Right ventricle myocardium inferior (tissue), 1 donor: ENCODE measurements at regions not wholly inside any gene's neighbourhood (a gene's known extent, or its start where the extent isn't known, plus 50 kb on each side); places are given as distances from the start of the nearest gene placed in this dataset.

Source experiments
- ATAC-seq: fragments of 200-7000 bp; cut with Tn5 transposase; one replicate; pipeline ENCODE4 v1.9.1; 2020; ENCODE audit warnings: mild to moderate bottlenecking, moderate library complexity
- DNase-seq: peaks from one replicate; pipeline ENCODE4 v3.0.0; 2021; ENCODE audit errors: missing footprints
- intact Hi-C: fragments of 100-400 bp; cut with DNase I; formaldehyde crosslinking; loops from one replicate; pipeline ENCODE4 v1.11.0; 2022
- donor health status: DM: no; HTN: yes; CAD: no; lungs with severe emphysema.

DNA sequence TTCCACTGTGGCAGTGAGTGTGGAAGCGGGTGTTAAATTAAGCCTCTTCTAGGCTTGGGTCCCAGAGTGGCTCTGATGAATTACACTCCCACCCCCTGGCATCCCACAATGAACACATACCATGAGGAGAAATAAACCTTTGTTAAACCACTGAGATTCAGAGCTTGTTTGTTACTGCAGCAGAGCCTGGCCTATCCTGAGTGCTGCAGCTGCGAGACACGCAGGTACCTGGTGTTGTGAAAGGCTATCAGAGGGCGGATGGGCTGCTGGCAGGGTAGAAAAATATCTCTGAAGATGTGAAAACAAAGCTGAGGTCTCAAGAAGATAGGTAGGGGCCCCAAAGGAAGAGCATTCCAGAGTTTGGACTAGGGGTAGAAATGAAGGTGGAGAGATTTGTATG lies 138.4 kb upstream of the STX18 start:
- DNase-seq, result no peak
- no peak for ATAC-seq
- intact Hi-C loops, result no loop called here

DNA sequence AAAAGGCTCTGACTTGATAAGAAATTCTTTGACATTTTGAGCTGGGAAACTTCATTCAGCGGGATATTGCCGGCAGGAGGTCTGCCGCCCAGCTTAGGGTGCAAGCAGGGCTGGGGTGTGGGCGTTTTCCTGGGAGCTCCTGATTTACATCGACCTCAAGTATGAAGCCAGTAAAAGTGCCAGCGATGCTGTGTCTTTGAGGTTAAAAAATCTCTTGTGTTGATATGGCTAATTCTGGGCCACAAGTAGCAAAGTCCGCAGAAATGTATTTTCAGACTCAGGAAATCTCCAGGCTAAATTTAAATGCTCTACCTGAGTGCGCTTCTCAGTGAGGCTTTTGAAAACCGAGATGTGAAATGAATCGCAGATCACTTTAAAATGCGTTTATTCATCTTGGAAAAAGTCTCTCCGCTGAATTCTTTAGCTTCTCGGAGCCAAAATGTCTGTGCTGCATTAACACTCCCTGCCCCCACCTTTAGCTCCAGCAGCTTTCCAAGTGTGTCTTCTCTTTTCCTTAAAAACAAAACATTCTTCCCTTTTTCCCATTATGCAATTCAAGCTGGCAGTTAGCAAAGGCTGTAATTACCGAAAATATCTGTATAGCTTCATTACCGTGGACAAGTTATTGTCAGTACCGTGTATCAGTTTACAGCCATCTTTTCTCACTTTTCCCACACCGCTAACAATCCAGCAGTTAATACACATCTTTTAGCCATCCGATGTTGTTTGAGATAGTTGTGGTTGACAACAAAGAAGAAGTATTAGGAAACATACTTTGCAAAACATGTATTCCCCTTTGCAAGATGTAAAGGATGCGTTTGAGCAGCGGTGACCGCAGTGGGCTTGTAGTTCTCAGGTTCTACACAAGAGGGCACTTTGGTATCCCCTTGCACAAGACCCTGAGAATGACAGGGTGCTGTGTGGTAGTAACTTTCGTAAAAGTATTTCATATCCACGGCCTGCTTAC lies 136.0 kb upstream of the STX18 start:
- intact Hi-C loops, result loop anchor here (5.0 kb wide), 1 partner anchor 204 kb away; no protein-coding TSS in a partner anchor
- ATAC-seq, result no peak
- no peak for DNase-seq

- intact Hi-C loops, result loop anchor here (5.0 kb wide), 1 partner anchor 207 kb away; no protein-coding TSS in a partner anchor
- ATAC-seq (no peak), DNase-seq (no peak)
Measured at GRCh38 chr4:4675641-4676040, 133.8 kb upstream of the STX18 start.

DNA sequence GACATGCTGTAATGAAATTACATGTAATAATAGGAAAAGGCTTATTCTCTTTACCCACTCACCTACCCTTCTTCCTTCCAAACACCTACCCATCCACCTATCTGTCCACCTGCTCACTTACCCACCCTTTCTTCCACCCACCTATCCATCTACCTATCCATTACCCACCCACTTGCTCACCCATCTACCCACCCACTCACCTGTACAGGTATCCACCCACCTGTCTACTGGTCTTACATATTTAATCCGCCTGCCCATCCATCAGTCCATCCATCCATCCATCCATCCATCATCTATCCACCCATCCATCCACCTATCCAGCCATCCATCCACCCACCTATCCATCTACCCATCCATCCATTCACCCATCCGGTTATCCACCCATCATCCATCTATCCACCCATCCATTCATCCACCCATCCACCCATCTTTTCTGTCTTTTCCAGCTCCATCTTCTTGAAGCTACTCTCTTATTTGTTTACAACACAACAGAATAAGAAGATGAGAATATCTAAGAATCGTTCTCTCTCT lies 133.3 kb upstream of the STX18 start:
- DNase-seq (no peak), ATAC-seq (no peak)
- intact Hi-C loops, result loop anchor here (5.0 kb wide), 1 partner anchor 207 kb away; no protein-coding TSS in a partner anchor

DNA sequence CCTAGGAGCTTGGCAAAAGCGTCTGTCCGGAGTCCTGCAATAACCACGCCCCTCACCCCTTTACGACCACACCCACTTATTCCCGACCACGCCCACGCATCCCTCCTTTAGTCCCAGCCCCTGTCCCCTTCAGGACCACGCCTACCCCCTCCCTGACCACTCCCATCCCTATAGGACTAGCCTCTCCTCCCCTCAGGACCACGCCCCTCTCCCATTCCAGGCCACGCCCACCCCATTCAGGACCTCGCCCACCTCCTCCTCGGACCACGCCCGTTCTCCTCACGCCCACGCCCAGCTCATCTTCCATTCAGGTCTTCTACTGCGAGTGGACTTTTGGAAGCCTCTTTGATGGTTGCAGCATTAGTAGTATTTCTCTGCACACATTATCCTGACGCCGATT lies 131.2 kb upstream of the STX18 start:
- no peak for ATAC-seq
- intact Hi-C loops, result no loop called here
- DNase-seq, result no peak

DNA sequence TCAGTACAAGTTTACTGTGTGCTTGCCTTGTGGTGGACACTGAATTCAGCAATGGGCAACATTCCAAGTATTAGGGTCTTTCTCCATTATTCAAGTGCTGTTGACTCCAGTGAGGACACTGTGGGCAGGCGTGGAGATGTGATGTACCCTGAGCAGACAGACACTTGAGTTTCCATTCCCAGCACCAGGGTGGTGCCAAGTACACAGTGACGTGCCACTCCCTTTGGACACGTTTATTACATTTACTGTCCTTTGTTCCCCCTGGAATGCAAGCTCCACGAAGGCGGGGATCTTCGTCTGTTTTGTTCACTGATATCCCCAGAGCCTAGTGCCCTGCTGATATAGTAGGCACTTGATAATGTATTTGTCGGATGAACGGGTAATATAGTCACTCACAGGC lies 130.6 kb upstream of the STX18 start:
- peak; percentile 67 for ATAC-seq
- intact Hi-C loops, result no loop called here

GRCh38 chr4:4671774-4672349 lies 130.0 kb upstream of the STX18 start:
- no peak for ATAC-seq
- intact Hi-C loops, result no loop called here
- DNase-seq, result no peak

More for the DNA sequence above, 130.6 kb upstream of the STX18 start:
- DNase-seq, result no peak

DNA sequence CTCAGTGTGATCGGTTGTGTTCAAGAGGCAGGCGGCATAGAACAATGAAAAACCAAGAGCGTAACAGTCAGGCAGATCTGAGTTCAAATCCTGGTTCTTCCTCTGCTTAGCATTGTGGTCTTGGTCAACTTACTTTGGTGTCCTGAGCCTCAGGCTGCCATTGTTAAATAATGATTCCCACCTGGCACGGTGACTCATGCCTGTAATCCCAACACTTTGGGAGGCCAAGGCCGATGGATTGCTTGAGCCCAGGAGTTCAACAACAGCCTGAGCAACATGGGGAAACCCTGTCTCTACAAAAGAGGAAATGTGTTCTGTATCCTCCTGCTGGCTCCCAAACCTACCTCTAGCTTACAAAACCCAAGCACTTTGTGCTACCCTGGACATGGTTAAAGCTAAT lies 129.0 kb upstream of the STX18 start:
- intact Hi-C loops, result no loop called here
- DNase-seq (no peak), ATAC-seq (no peak)

GRCh38 chr4:4668355-4669210 lies 126.7 kb upstream of the STX18 start:
- DNase-seq (no peak), ATAC-seq (no peak)
- intact Hi-C loops, result no loop called here

DNA sequence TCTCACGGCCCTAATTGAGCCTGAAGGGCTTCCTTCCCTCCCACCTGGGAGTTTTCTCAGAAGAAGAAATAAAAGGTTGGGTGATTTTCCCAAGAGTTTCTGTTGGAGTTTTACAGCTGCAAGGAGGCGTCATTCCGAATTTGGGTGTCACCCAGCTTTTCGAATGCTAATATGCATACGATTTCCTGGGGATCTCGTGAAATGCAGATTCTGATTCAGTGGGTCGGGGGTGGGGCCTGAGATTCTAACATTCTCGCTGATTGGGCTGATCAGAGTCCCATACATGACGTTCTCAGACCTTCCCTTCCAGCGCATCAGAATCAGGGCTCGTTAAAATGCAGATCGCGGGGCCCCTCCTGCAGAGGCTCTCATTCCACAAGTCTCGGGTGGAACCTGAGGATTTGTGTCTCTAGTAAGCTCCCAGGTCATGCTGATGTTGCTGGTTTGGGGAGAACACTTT lies 125.8 kb upstream of the STX18 start:
- intact Hi-C loops, result no loop called here
- ATAC-seq, result no peak
- DNase-seq, result no peak

- intact Hi-C loops, result no loop called here
- no peak for DNase-seq
- no peak for ATAC-seq
Measured at GRCh38 chr4:4666693-4667621, 125.1 kb upstream of the STX18 start.

GRCh38 chr4:4666187-4666586 lies 124.3 kb upstream of the STX18 start:
- ATAC-seq (no peak), DNase-seq (no peak)
- intact Hi-C loops, result no loop called here

GRCh38 chr4:4664234-4664633 lies 122.4 kb upstream of the STX18 start:
- DNase-seq (no peak), ATAC-seq (no peak)
- intact Hi-C loops, result no loop called here

DNA sequence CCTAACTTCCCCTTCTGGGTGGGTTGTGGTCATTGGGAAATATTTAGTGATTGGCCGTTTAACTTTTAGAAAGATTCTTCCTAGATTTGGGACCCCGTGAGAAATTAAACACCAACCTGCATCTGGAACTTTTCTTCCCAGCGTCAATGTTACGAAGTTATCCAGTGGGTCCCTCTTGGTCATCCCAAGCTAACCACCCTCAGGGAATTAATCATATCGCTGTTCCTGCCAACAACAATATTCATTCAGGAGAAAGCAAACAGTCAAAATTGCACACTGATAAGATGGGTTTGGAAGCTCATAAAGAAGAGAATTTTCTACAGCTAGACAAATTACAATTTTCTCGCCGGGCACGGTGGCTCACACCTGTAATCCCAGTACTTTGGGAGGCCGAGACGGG lies 121.2 kb upstream of the STX18 start:
- ATAC-seq (no peak), DNase-seq (no peak)
- intact Hi-C loops, result no loop called here

DNA sequence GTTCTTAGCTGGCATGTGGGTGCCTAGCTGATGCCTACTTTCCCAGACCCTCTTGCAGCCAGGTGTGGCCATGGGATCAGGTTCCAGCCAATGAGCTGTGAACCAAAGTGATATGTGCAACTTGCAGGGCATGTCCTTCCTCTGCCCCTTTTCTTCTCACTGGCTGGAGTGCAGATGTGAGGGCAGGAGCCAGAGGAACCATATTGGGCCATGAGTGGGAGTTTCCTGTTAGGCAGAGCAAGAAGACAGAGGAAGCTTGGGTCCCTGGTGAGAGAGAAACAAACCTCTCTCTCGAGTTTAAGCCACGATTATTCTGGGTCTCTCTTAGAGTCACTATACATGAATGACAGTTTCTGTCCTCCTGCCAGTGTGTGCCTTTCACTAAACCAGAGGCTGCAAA lies 120.4 kb upstream of the STX18 start:
- DNase-seq (no peak), ATAC-seq (no peak)
- intact Hi-C loops, result no loop called here

DNA sequence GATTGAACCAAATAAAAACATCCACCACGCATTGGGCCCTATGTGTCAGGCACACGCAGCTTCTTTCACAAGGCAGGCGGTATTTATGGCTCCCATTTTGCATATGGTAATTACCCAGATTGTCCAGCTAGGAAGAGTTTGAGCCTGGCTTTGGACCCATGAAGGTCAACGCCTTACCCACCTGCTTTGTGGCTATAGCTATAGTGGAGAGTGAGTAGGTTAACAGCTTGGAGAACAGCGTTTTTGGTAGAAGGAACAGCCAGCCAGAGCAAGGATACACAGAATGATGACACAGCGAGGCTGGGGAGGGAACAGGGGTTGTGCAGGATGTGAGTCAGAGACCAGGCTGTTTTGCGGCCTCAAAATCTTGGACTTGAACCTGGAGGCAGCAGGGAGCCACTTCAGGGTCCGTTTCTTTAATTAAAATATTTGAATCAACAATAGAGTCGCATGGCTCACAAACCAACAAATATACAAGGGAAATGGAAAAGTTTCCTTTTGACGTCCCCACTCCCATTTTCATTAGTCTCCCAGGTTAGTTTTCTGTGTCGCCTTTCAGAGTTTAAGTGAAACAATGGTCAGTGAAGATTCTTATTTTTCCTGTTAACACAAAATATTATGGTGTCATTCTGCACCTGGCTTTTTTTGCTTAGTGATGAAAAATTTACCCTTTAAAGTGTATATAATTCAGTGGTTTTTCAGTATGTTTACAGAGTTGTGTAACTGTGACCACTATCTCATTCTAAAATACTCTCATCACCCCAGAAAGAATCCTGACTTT lies 118.2 kb upstream of the STX18 start:
- intact Hi-C loops, result no loop called here
- DNase-seq (no peak), ATAC-seq (no peak)

GRCh38 chr4:4658052-4658451 lies 116.2 kb upstream of the STX18 start:
- intact Hi-C loops, result no loop called here
- ATAC-seq, result no peak
- no peak for DNase-seq
